ENCODE measurements at regions not wholly inside any gene's neighbourhood (a gene's known extent, or its start where the extent isn't known, plus 50 kb on each side); places are given as distances from the start of the nearest gene placed in this dataset.

DNA sequence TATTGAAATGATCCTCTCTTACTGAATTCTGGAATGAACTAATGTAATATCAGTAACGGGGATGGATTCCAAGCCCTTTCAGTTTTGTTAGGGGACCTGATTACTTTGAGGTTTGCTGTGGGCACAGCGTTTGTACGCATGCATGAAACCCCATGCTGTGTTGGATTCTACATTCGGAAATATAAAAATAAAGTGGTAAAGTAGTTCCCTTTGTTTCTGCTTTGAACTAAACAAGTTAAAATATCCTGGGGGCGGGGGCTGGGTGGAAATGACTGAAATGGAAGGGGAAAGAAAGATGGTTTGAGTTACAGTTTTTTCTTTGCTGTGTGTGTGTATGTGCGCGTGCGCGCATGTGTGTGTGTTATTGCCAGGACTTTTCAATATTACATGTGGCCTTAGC lies 196.5 kb upstream of the OPRM1 start:
- TF ChIP-seq SP2 (IDR thresholded peaks at IDR 0.05; ENCODE audit: low read length), result no peak
- TF ChIP-seq, protein P1, sequence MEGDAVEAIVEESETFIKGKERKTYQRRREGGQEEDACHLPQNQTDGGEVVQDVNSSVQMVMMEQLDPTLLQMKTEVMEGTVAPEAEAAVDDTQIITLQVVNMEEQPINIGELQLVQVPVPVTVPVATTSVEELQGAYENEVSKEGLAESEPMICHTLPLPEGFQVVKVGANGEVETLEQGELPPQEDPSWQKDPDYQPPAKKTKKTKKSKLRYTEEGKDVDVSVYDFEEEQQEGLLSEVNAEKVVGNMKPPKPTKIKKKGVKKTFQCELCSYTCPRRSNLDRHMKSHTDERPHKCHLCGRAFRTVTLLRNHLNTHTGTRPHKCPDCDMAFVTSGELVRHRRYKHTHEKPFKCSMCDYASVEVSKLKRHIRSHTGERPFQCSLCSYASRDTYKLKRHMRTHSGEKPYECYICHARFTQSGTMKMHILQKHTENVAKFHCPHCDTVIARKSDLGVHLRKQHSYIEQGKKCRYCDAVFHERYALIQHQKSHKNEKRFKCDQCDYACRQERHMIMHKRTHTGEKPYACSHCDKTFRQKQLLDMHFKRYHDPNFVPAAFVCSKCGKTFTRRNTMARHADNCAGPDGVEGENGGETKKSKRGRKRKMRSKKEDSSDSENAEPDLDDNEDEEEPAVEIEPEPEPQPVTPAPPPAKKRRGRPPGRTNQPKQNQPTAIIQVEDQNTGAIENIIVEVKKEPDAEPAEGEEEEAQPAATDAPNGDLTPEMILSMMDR (IDR thresholded peaks at IDR 0.05; ENCODE audit: control extremely low read depth in 1 of 3, insufficient read depth in 1 of 3, low read depth in 1 of 3, low read length in 3 of 3), result no peak
